H9 (cell line): ENCODE measurements at regions not wholly inside any gene's neighbourhood (a gene's known extent, or its start where the extent isn't known, plus 50 kb on each side); places are given as distances from the start of the nearest gene placed in this dataset.

Experiments used
- DNase-seq: peaks from one replicate; pipeline ENCODE4 v3.0.0-alpha.2; 2017
- H2AFZ ChIP-seq: one replicate; pipeline ENCODE4 v1.6.1; 2013; ENCODE audit warnings: mild to moderate bottlenecking, low read length, control low read depth, moderate library complexity
- H2AK5ac ChIP-seq: 2 replicates; pipeline ENCODE4 v1.6.1; 2013; ENCODE audit warnings: low read length, control low read depth, mixed read lengths; ENCODE audit not compliant: insufficient read length
- H2BK120ac ChIP-seq: one replicate; pipeline ENCODE4 v1.6.1; 2013; ENCODE audit warnings: low read depth, mild to moderate bottlenecking, low read length, control low read depth, inconsistent platforms; ENCODE audit not compliant: poor library complexity, severe bottlenecking
- H2BK12ac ChIP-seq: 2 replicates; pipeline ENCODE4 v1.6.1; 2013; ENCODE audit warnings: low read length, control low read depth, mixed read lengths, low read depth; ENCODE audit not compliant: insufficient read length
- H2BK15ac ChIP-seq: 2 replicates; pipeline ENCODE4 v1.6.1; 2013; ENCODE audit warnings: low read depth, low read length, control low read depth
- H2BK20ac ChIP-seq: one replicate; pipeline ENCODE4 v1.6.1; 2013; ENCODE audit warnings: low read depth, mild to moderate bottlenecking, low read length, control low read depth, inconsistent platforms; ENCODE audit not compliant: poor library complexity, severe bottlenecking
- H2BK5ac ChIP-seq: 2 replicates; pipeline ENCODE4 v1.6.1; 2013; ENCODE audit warnings: low read length, control low read depth, mixed read lengths; ENCODE audit not compliant: insufficient read length
- H3K14ac ChIP-seq: 2 replicates; pipeline ENCODE4 v1.6.1; 2013; ENCODE audit warnings: low read length, control low read depth; ENCODE audit not compliant: insufficient read depth
- H3K18ac ChIP-seq: 2 replicates; pipeline ENCODE4 v1.6.1; 2013; ENCODE audit warnings: low read depth, mild to moderate bottlenecking, mixed read lengths, low read length, control low read depth; ENCODE audit not compliant: insufficient read length
- H3K23ac ChIP-seq: 2 replicates; pipeline ENCODE4 v1.6.1; 2013; ENCODE audit warnings: low read length, control low read depth, mixed read lengths, low read depth; ENCODE audit not compliant: insufficient read length
- H3K23me2 ChIP-seq: 2 replicates; pipeline ENCODE4 v1.6.1; 2013; ENCODE audit warnings: low read depth, mild to moderate bottlenecking, mixed read lengths, low read length, control low read depth; ENCODE audit not compliant: insufficient read length, poor library complexity, severe bottlenecking
- H3K27ac ChIP-seq: 2 replicates; pipeline ENCODE4 v1.5.1; 2013; ENCODE audit warnings: low read length, control low read depth, mixed read lengths, low read depth; ENCODE audit not compliant: insufficient read length
- H3K27me3 ChIP-seq: 2 replicates; pipeline ENCODE4 v1.6.1; 2013; ENCODE audit warnings: low read length, control low read depth, inconsistent platforms; ENCODE audit not compliant: insufficient read depth
- H3K4ac ChIP-seq: 2 replicates; pipeline ENCODE4 v1.6.1; 2013; ENCODE audit warnings: low read depth, mild to moderate bottlenecking, control low read depth, inconsistent platforms, low read length, moderate library complexity
- H3K4me1 ChIP-seq: 2 replicates; pipeline ENCODE4 v1.6.1; 2013; ENCODE audit warnings: low read length, control low read depth, inconsistent platforms; ENCODE audit not compliant: insufficient read depth
- H3K4me2 ChIP-seq: 2 replicates; pipeline ENCODE4 v1.6.1; 2013; ENCODE audit warnings: low read length, control low read depth, mixed read lengths; ENCODE audit not compliant: insufficient read length, insufficient read depth
- H3K56ac ChIP-seq: 2 replicates; pipeline ENCODE4 v1.6.1; 2013; ENCODE audit warnings: low read depth, mild to moderate bottlenecking, mixed read lengths, low read length, control low read depth; ENCODE audit not compliant: insufficient read length
- H3K79me1 ChIP-seq: 2 replicates; pipeline ENCODE4 v1.6.1; 2013; ENCODE audit warnings: low read depth, mild to moderate bottlenecking, moderate library complexity, low read length, control low read depth, inconsistent platforms; ENCODE audit not compliant: insufficient read depth, poor library complexity, severe bottlenecking
- H3K79me2 ChIP-seq: 2 replicates; pipeline ENCODE4 v1.6.1; 2013; ENCODE audit warnings: low read length, control low read depth, inconsistent platforms; ENCODE audit not compliant: insufficient read depth
- H3K9ac ChIP-seq: 2 replicates; pipeline ENCODE4 v1.6.1; 2013; ENCODE audit warnings: low read length, control low read depth, mixed read lengths; ENCODE audit not compliant: insufficient read length; ENCODE audit errors: extremely low read depth
- H3K9me3 ChIP-seq: one replicate; pipeline ENCODE4 v1.6.1; 2013; ENCODE audit warnings: low read depth, low read length, inconsistent platforms; ENCODE audit not compliant: control insufficient read depth
- H3T11ph ChIP-seq: one replicate; pipeline ENCODE4 v1.6.1; 2013; ENCODE audit warnings: mild to moderate bottlenecking, low read length, control low read depth, inconsistent platforms
- H4K20me1 ChIP-seq: one replicate; pipeline ENCODE4 v1.6.1; 2013; ENCODE audit not compliant: control insufficient read depth, insufficient read length, insufficient read depth
- H4K5ac ChIP-seq: 2 replicates; pipeline ENCODE4 v1.6.1; 2013; ENCODE audit warnings: low read depth, mild to moderate bottlenecking, mixed read lengths, low read length, control low read depth; ENCODE audit not compliant: insufficient read length
- H4K8ac ChIP-seq: replicated peaks from 2 replicates; pipeline ENCODE4 v1.6.1; 2013; ENCODE audit warnings: low read length, control low read depth, mixed read lengths, low read depth; ENCODE audit not compliant: insufficient read length
- H4K91ac ChIP-seq: 2 replicates; pipeline ENCODE4 v1.6.1; 2013; ENCODE audit warnings: low read depth, mild to moderate bottlenecking, moderate library complexity, mixed read lengths, low read length, control low read depth; ENCODE audit not compliant: insufficient read length
- H3K27ac Mint-ChIP-seq, 3 experiments: 2 replicates in 2 of 3; 3 replicates in 1 of 3; pipeline ENCODE4 v1.8.0; 2020 to 2021; ENCODE audit warnings: mixed read lengths in 3 of 3, mild to moderate bottlenecking in 1 of 3, moderate library complexity in 1 of 3
- H3K27me3 Mint-ChIP-seq: 2 replicates; pipeline ENCODE4 v1.8.0; 2021; ENCODE audit warnings: low read depth, mild to moderate bottlenecking, moderate library complexity, mixed read lengths
- H3K36me3 Mint-ChIP-seq, 3 experiments: 2 replicates in 2 of 3; 3 replicates in 1 of 3; pipeline ENCODE4 v1.8.0; 2020 to 2021; ENCODE audit warnings: low read depth in 3 of 3, mixed read lengths in 3 of 3; ENCODE audit not compliant: insufficient read depth in 1 of 3
- H3K4me1 Mint-ChIP-seq, 2 experiments: 2 replicates each; pipeline ENCODE4 v1.8.0; 2020; ENCODE audit warnings: mixed read lengths in 2 of 2
- H3K4me3 Mint-ChIP-seq, 2 experiments: 2 replicates in 1 of 2; 3 replicates in 1 of 2; pipeline ENCODE4 v1.8.0; 2020 to 2021; ENCODE audit warnings: mild to moderate bottlenecking in 2 of 2, mixed read lengths in 2 of 2, moderate library complexity in 1 of 2
- H3K9me3 Mint-ChIP-seq, 2 experiments: 2 replicates in 1 of 2; 3 replicates in 1 of 2; pipeline ENCODE4 v1.8.0; 2020; ENCODE audit warnings: mild to moderate bottlenecking in 2 of 2, mixed read lengths in 2 of 2, moderate library complexity in 1 of 2
- TF ChIP-seq, protein P1 (sequence below): fragments of 200-600 bp; sonication (generic); conservative IDR thresholded peaks from 3 replicates; pipeline ENCODE4 v1.8.0; 2021; ENCODE audit warnings: antibody characterized with exemption, mild to moderate bottlenecking

DNA sequence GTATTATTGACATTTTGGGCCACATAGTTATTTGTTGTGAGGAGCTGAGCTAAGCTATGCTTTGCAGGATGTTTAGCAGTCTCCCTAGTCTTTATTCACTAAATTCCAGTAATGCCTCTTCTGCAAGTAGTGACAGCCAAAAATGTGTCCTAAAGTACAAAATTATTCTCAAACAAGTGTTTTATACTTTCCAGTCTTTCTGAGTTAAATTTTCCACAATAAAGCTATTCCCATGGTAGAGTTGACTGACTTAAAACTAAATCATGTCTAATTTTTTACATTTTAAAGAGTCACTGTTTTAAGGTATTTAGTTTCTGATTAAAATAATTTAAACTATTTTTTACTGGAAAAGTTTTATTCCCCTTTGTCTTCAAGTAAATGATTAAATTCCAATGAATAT, 717.8 kb upstream of the HS3ST5 start:
- Histone ChIP-seq H4K91ac (no peak overlapping the region), H3K23me2 (no peaks in the 10 kb centered on the region), H3T11ph (no peak overlapping the region), H4K5ac (no peak overlapping the region), H4K20me1 (no peaks in the 10 kb centered on the region), H4K8ac (no peak overlapping the region), H3K9me3 (no peaks in the 10 kb centered on the region), H2BK5ac (no peak overlapping the region), H3K18ac (no peak overlapping the region), H3K4me1 (no peaks in the 10 kb centered on the region), H2BK20ac (no peak overlapping the region), H3K9ac (no peak overlapping the region), H3K27ac (no peak overlapping the region), H3K14ac (no peak overlapping the region), H3K56ac (no peak overlapping the region), H2BK12ac (no peak overlapping the region), H2AFZ (no peak overlapping the region), H3K4me2 (no peak overlapping the region), H3K79me2 (no peaks in the 10 kb centered on the region), H2BK120ac (no peak overlapping the region), H3K79me1 (no peaks in the 10 kb centered on the region), H3K4ac (no peak overlapping the region), H3K23ac (no peak overlapping the region), H2AK5ac (no peak overlapping the region), H3K27me3 (no peaks in the 10 kb centered on the region), H2BK15ac (no peak overlapping the region)
- no peaks in the 10 kb centered on the region for H3K36me3 Mint-ChIP-seq
- H3K4me3 Mint-ChIP-seq, result no peak overlapping the region
- H3K4me1 Mint-ChIP-seq, result no peaks in the 10 kb centered on the region
- 0 out of 5 replicates have a peak, but pooled peaks cover 0 to 1% of the 10 kb centered on the region in 2 experiments for H3K9me3 Mint-ChIP-seq
- H3K27ac Mint-ChIP-seq, result no peak overlapping the region
- no peak for DNase-seq
- TF ChIP-seq, protein P1, sequence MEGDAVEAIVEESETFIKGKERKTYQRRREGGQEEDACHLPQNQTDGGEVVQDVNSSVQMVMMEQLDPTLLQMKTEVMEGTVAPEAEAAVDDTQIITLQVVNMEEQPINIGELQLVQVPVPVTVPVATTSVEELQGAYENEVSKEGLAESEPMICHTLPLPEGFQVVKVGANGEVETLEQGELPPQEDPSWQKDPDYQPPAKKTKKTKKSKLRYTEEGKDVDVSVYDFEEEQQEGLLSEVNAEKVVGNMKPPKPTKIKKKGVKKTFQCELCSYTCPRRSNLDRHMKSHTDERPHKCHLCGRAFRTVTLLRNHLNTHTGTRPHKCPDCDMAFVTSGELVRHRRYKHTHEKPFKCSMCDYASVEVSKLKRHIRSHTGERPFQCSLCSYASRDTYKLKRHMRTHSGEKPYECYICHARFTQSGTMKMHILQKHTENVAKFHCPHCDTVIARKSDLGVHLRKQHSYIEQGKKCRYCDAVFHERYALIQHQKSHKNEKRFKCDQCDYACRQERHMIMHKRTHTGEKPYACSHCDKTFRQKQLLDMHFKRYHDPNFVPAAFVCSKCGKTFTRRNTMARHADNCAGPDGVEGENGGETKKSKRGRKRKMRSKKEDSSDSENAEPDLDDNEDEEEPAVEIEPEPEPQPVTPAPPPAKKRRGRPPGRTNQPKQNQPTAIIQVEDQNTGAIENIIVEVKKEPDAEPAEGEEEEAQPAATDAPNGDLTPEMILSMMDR, result no peak
- H3K27me3 Mint-ChIP-seq, result no peaks in the 10 kb centered on the region
